ENCODE measurements at regions not wholly inside any gene's neighbourhood (a gene's known extent, or its start where the extent isn't known, plus 50 kb on each side); places are given as distances from the start of the nearest gene placed in this dataset.

- no peak for ATAC-seq
- no peak for FAIRE-seq
- no peak for TF ChIP-seq FOXS1 (CRISPR knock-in tag; IDR thresholded peaks at IDR 0.05)
- Histone ChIP-seq H3K9me3 (no peaks in the 10 kb centered on the region), H3K4me1 (no peaks in the 10 kb centered on the region), H3K4me2 (no peak overlapping the region), H3K27ac (no peak overlapping the region), H3K4me3 (no peak overlapping the region)
- DNase-seq (ENCODE audit: low read depth in 1 of 2, low spot score in 1 of 2), result no peak
- POLR2A ChIA-PET, result no interaction called here
- CTCF ChIA-PET, result no interaction called here
- WGBS (ENCODE audit: missing lambda C conversion rate), result 0% methylated on average over 2 of the region's 2 CpGs
Observed at GRCh38 chr18:25639596-25639995, 287.6 kb upstream of the ZNF521 start.

GRCh38 chr18:25633563-25633962, 281.6 kb upstream of the ZNF521 start:
- 5% methylated on average over 2 of the region's 2 CpGs for WGBS (ENCODE audit: missing lambda C conversion rate)
- CTCF ChIA-PET, result no interaction called here
- POLR2A ChIA-PET, result no interaction called here
- no peaks in the 10 kb centered on the region for H3K4me1 ChIP-seq
- FAIRE-seq (no peak), ATAC-seq (no peak), DNase-seq (ENCODE audit: low read depth in 1 of 2, low spot score in 1 of 2) (no peak)
- no peak overlapping the region for H3K27ac ChIP-seq
- TF ChIP-seq PBX3 (IDR thresholded peaks at IDR 0.05) (no peak), EHF (CRISPR knock-in tag; IDR thresholded peaks at IDR 0.05) (no peak), ZFP36 (IDR thresholded peaks at IDR 0.05; ENCODE audit: borderline replicate concordance, partially characterized antibody) (no peak), ZC3H11A (IDR thresholded peaks at IDR 0.05) (no peak), E2F6 (IDR thresholded peaks at IDR 0.05; ENCODE audit: borderline replicate concordance, low read depth) (no peak), NR3C1 (IDR thresholded peaks at IDR 0.05) (no peak), POLR2A (IDR thresholded peaks at IDR 0.05; ENCODE audit: low read length) (no peak), NPAS2 (CRISPR knock-in tag; IDR thresholded peaks at IDR 0.05; ENCODE audit: borderline replicate concordance) (no peak), NFE2L2 (conservative IDR thresholded peaks at IDR 0.05; ENCODE audit: low read length) (no peak), ELK1 (IDR thresholded peaks at IDR 0.05; ENCODE audit: low read depth, low read length) (no peak), RFX5 (IDR thresholded peaks at IDR 0.05) (no peak), TP53 (CRISPR knock-in tag; IDR thresholded peaks at IDR 0.05) (no peak), BCL3 (IDR thresholded peaks at IDR 0.05) (no peak), RCOR1 (IDR thresholded peaks at IDR 0.05; ENCODE audit: low read depth, low read length) (no peak), GATA3 (IDR thresholded peaks at IDR 0.05; ENCODE audit: borderline replicate concordance) (no peak)
- no peaks in the 10 kb centered on the region for H3K9me3 ChIP-seq
- no peak overlapping the region for H3K4me3 ChIP-seq
- no peak overlapping the region for H3K4me2 ChIP-seq

GRCh38 chr18:25630682-25631081, 278.7 kb upstream of the ZNF521 start:
- no peak for FAIRE-seq
- TF ChIP-seq RAD21 (conservative IDR thresholded peaks at IDR 0.05 in 1 of 2, IDR thresholded peaks at IDR 0.05 in 1 of 2) (no peak), ZFP36 (IDR thresholded peaks at IDR 0.05; ENCODE audit: borderline replicate concordance, partially characterized antibody) (no peak), FOSB (CRISPR knock-in tag; IDR thresholded peaks at IDR 0.05) (no peak), SREBF2 (IDR thresholded peaks at IDR 0.05) (no peak), HOXA7 (CRISPR knock-in tag; IDR thresholded peaks at IDR 0.05) (no peak), TP53 (CRISPR knock-in tag; IDR thresholded peaks at IDR 0.05) (no peak), ZSCAN20 (CRISPR knock-in tag; IDR thresholded peaks at IDR 0.05) (no peak), MAX (IDR thresholded peaks at IDR 0.05) (no peak), HMGXB4 (CRISPR knock-in tag; IDR thresholded peaks at IDR 0.05; ENCODE audit: borderline replicate concordance) (no peak), POLR2A (IDR thresholded peaks at IDR 0.05; ENCODE audit: low read length) (no peak), RCOR1 (IDR thresholded peaks at IDR 0.05; ENCODE audit: low read depth, low read length) (no peak), PHF8 (IDR thresholded peaks at IDR 0.05; ENCODE audit: borderline replicate concordance, low read depth) (no peak), HES2 (IDR thresholded peaks at IDR 0.05) (no peak)
- DNase-seq (ENCODE audit: low read depth in 1 of 2, low spot score in 1 of 2), result no peak
- no peaks in the 10 kb centered on the region for H3K9me3 ChIP-seq
- no peak for ATAC-seq
- H3K4me1 ChIP-seq, result no peaks in the 10 kb centered on the region
- CTCF ChIA-PET, result no interaction called here
- POLR2A ChIA-PET, result no interaction called here
- H3K4me2 ChIP-seq, result no peak overlapping the region
- no peak overlapping the region for H3K27ac ChIP-seq
- no peak overlapping the region for H3K4me3 ChIP-seq

Data from A549 (cell line).